ENCODE measurements at regions not wholly inside any gene's neighbourhood (a gene's known extent, or its start where the extent isn't known, plus 50 kb on each side); places are given as distances from the start of the nearest gene placed in this dataset.

DNA sequence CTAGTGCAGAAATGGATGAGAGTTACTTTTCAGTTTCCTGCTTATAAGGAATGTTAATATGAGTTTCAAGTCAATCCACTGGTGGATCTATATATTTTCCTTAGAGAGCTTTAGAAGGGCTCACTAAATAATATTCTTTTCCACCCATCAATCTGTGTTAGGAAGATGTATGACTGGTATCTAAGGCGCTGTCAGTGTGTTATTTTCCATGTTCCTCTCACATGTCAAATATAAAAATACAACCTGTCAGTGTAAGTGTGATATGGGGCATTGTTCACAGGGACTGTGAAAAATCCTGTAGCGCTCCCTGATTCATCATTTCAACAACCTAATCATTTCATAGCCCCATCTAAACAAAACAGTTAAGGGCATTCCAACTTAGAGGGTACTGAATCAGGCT, 203.1 kb downstream of the TMEM26 start:
- TF ChIP-seq, protein P1, sequence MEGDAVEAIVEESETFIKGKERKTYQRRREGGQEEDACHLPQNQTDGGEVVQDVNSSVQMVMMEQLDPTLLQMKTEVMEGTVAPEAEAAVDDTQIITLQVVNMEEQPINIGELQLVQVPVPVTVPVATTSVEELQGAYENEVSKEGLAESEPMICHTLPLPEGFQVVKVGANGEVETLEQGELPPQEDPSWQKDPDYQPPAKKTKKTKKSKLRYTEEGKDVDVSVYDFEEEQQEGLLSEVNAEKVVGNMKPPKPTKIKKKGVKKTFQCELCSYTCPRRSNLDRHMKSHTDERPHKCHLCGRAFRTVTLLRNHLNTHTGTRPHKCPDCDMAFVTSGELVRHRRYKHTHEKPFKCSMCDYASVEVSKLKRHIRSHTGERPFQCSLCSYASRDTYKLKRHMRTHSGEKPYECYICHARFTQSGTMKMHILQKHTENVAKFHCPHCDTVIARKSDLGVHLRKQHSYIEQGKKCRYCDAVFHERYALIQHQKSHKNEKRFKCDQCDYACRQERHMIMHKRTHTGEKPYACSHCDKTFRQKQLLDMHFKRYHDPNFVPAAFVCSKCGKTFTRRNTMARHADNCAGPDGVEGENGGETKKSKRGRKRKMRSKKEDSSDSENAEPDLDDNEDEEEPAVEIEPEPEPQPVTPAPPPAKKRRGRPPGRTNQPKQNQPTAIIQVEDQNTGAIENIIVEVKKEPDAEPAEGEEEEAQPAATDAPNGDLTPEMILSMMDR (conservative IDR thresholded peaks at IDR 0.05; ENCODE audit: control insufficient read depth, insufficient read depth, low read depth, low read length), result no peak
- H3K4me3 ChIP-seq (ENCODE audit: control insufficient read depth, low read depth, low read length), result no peak overlapping the region
- no peak for DNase-seq (ENCODE audit: low read depth)

DNA sequence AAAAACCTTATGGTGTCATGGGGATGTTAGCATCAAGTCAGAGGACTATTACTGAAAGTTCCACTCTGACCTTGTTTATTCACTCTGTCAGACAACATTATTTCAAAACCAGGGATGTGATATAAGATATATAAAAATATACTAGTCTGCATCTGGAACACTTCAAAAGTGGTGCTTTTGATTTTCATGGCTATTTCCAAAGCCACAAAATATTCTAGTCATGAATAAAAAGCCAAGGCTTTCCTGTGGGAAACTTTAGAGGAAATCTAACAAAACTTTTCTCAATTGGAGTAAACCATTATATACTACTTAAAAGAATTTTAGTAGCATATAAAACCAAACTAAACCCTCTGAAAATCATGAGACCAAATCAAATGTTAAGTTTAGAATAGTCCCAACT, 205.2 kb downstream of the TMEM26 start:
- TF ChIP-seq, protein P1 (conservative IDR thresholded peaks at IDR 0.05; ENCODE audit: control insufficient read depth, insufficient read depth, low read depth, low read length), result no peak
- H3K4me3 ChIP-seq (ENCODE audit: control insufficient read depth, low read depth, low read length), result no peak overlapping the region
- no peak for DNase-seq (ENCODE audit: low read depth)

DNA sequence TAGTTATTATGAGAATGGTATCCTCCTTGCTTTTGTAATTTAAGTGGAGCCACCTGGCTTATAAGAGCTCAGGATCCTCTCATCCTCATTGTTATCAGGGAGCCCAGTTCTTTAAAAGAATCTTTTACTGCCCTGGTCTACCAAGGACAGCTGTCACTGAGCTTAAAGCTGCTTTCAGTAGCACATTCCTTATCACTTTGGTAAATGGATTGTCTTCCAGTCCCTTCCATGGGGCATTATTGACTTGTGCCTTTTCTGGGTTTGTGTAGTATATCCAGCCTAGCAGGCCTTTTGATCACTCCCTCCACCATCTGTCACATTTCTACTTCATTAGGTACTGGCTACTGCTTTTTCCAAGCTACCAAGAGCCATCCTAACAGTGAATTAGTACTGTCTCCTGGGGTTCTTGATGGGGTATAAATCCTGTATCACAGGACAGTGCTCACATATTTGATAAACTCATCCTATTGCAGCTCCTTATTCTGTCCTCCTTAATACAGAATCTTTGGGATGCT, 208.9 kb downstream of the TMEM26 start:
- DNase-seq (ENCODE audit: low read depth), result no peak
- TF ChIP-seq, protein P1 (conservative IDR thresholded peaks at IDR 0.05; ENCODE audit: control insufficient read depth, insufficient read depth, low read depth, low read length), result no peak
- H3K4me3 ChIP-seq (ENCODE audit: control insufficient read depth, low read depth, low read length), result no peak overlapping the region

DNA sequence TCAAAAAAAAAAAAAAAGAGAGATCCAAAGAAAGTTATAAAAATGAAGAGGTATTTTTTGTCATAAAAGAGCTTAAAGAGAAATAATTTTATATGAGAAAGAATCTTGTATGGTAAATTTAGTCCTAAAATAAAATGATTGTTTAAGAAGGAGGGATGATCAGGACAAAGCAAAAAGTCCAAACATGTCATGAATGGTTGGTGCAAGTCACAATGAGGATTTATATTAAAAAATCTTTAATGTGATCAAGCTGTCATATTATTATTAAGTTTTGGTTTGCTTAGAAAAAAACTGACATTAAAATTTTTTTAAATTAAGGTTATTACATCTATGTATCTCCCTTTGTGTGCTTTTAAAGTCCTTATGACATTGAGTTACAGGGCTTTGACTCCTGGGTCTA, 220.4 kb downstream of the TMEM26 start:
- TF ChIP-seq, protein P1 (conservative IDR thresholded peaks at IDR 0.05; ENCODE audit: control insufficient read depth, insufficient read depth, low read depth, low read length), result no peak
- no peak overlapping the region for H3K4me3 ChIP-seq (ENCODE audit: control insufficient read depth, low read depth, low read length)
- no peak for DNase-seq (ENCODE audit: low read depth)

DNA sequence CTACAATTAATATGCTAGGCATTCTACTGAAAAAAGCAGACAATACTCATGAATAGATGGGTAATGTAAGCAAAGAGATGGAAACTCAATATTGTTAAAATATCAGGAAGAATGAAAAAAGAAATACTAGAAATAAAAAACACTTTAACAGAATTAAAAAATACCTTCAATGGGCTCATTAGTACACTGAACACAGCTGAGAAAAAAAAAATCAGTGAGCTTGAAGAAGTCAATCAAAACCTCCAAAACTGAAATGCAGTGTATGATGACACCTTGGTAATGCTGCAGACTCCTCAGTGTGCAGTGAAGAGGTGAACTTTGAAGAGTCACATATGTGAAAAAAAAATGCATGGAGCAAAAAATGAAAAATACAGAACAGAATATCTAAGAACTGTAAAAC, 227.2 kb downstream of the TMEM26 start:
- DNase-seq (ENCODE audit: low read depth), result no peak
- H3K4me3 ChIP-seq (ENCODE audit: control insufficient read depth, low read depth, low read length), result no peak overlapping the region
- TF ChIP-seq, protein P1 (conservative IDR thresholded peaks at IDR 0.05; ENCODE audit: control insufficient read depth, insufficient read depth, low read depth, low read length), result no peak

DNA sequence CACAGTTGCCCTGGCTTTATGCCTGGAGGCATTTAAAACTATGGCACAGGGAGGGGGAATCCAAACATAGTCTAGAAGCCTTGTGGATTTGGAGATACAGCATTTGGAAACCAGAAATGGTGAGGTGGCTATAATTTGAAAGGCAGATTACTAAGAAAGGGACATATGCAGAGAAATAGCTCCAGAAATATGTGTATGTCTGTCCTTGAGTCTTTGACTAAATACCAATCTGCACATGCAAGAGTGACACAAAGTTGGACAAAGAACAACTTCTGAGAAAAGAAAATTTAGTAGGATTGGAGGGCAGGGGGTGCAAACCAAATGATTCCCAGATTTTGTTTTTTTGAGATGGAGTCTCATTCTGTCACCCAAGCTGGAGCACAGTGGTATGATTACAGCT, 229.6 kb downstream of the TMEM26 start:
- TF ChIP-seq, protein P1 (conservative IDR thresholded peaks at IDR 0.05; ENCODE audit: control insufficient read depth, insufficient read depth, low read depth, low read length), result no peak
- no peak overlapping the region for H3K4me3 ChIP-seq (ENCODE audit: control insufficient read depth, low read depth, low read length)
- no peak for DNase-seq (ENCODE audit: low read depth)

DNA sequence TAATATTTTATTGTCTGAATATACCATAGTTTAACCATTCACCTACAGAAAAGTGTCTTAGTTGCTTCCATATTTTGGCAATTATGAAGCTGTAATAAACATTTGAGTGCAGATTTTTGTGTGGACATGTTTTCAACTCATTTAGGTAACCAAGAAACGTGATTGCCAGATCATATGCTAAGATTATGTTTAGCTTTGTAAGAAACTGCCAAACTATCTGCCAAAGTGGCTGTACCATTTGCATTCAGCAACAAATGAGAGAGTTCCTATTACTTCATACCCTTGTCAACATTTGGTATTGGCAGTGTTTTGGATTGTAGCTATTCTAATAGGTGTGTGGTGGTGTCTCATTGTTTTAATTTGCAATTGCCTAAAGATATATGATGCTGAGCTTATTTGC, 233.5 kb downstream of the TMEM26 start:
- DNase-seq (ENCODE audit: low read depth), result no peak
- no peak overlapping the region for H3K4me3 ChIP-seq (ENCODE audit: control insufficient read depth, low read depth, low read length)
- TF ChIP-seq, protein P1 (conservative IDR thresholded peaks at IDR 0.05; ENCODE audit: control insufficient read depth, insufficient read depth, low read depth, low read length), result no peak

Data from fibroblast of mammary gland (primary cell).